Thymus (tissue), 11 donors: ENCODE measurements at regions not wholly inside any gene's neighbourhood (a gene's known extent, or its start where the extent isn't known, plus 50 kb on each side); places are given as distances from the start of the nearest gene placed in this dataset.

Experiments used
- DNase-seq, 9 donors: peaks; one replicate each; pipeline ENCODE4 v3.0.0-alpha.2; 2013; ENCODE audit warnings: low spot score in 9 of 9, low read depth in 6 of 9, missing footprints in 1 of 9
- H3K27ac ChIP-seq, 2 donors: one replicate each; pipeline ENCODE4 v1.5.1; 2013; ENCODE audit warnings: control low read depth in 1 of 2, low read depth in 1 of 2, low read length in 1 of 2, mild to moderate bottlenecking in 1 of 2, moderate library complexity in 1 of 2
- H3K27me3 ChIP-seq, 2 donors: one replicate each; pipeline ENCODE4 v1.5.1; 2013; ENCODE audit warnings: low read length in 1 of 2; ENCODE audit not compliant: control insufficient read depth in 2 of 2, insufficient read depth in 1 of 2
- H3K36me3 ChIP-seq, 2 donors: one replicate each; pipeline ENCODE4 v1.5.1; 2013; ENCODE audit warnings: low read length in 1 of 2, mild to moderate bottlenecking in 1 of 2, moderate library complexity in 1 of 2; ENCODE audit not compliant: control insufficient read depth in 2 of 2, insufficient read depth in 2 of 2
- H3K4me1 ChIP-seq, 2 donors: one replicate each; pipeline ENCODE4 v1.5.1; 2013; ENCODE audit warnings: low read length in 2 of 2; ENCODE audit not compliant: control insufficient read depth in 2 of 2, insufficient read depth in 2 of 2
- H3K4me3 ChIP-seq, 2 donors: one replicate each; pipeline ENCODE4 v1.5.1; 2013; ENCODE audit warnings: low read length in 2 of 2, control low read depth in 1 of 2, mild to moderate bottlenecking in 1 of 2
- H3K9me3 ChIP-seq, 2 donors: one replicate each; pipeline ENCODE4 v1.5.1; 2013; ENCODE audit warnings: low read length in 1 of 2, mild to moderate bottlenecking in 1 of 2; ENCODE audit not compliant: control insufficient read depth in 2 of 2, insufficient read depth in 1 of 2
- WGBS: extraction: QIAGEN DNeasy Blood & Tissue Kit; methylation state at CpG from one replicate; pipeline ENCODE4 v1.1.7; 2013; 5-methylcytosine and 5-hydroxymethylcytosine counted together
- donor health status: healthy.

DNA sequence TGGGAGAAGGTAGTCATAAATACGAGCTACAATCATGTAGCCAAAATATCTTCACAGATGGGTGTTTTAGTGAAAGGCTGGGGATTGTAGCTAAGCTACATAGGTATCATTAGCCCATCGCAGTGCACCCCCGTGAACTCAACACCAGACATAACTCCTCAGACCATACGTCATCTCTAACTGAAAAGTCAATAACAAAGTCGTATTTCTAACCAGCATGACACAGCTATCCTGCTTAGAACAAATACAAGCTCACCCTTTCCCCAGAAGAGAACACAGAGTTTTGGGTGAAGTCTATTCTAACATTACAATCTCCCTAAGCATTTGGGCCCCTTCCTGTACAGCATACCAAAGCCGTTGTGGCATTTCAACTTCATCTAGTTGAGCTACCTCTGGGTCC is 636.6 kb upstream of the DPP6 start:
- Histone ChIP-seq H3K36me3 (no peaks in the 10 kb centered on the region), H3K27ac (no peak overlapping the region), H3K4me3 (no peak overlapping the region), H3K9me3 (peaks cover 0 to 22% of the 10 kb centered on the region in 2 donors), H3K4me1 (no peaks in the 10 kb centered on the region), H3K27me3 (no peaks in the 10 kb centered on the region)
- 84% methylated on average over 6 of the region's 6 CpGs for WGBS
- no peak for DNase-seq

DNA sequence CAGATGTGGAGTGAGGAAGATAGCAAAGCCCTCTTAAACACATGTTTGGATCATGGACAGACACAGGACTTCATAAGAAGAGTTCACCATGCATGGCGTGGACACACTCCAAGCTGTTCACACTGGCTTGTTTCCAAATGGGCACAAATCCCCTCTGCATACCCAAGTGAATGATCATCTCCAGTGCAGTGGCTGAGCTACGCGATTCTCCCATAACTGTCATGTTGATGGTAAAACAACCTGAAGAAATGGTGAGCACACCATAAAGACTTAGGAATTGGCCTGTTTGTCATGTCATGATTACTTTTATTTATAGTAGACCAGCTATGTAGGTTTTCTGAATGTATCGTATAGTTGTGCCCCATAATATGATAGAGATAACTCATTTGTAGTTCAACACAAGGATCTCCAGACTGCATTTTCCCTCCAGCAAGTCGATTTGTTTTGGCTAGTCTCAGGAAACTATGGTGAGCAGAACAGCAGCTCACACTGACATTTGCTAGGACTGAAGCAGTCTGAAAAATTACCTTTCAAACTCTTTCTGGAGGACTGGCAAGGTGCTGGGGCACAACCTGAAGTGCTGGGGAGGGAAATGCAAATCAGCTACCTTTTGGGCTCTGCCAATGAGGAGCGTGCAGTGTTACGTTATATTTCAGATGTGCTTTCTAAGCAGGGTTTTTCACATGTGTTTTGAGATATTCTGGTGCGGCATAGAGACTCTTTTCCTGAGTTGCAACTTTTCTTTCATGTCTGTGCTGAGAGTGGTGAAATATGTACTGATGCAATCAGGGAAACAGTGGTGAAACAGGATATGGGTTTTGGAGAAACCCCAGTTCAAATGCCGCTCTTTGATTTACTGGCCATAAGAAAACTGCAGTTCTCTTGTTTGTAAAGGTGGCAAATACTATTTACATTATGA is 629.6 kb upstream of the DPP6 start:
- no peak overlapping the region for H3K4me3 ChIP-seq
- WGBS, result 49% methylated on average over 9 of the region's 9 CpGs
- no peaks in the 10 kb centered on the region for H3K4me1 ChIP-seq
- H3K9me3 ChIP-seq, result peaks cover 0 to 5% of the 10 kb centered on the region in 2 donors
- H3K27ac ChIP-seq, result no peak overlapping the region
- DNase-seq, result no peak
- no peaks in the 10 kb centered on the region for H3K27me3 ChIP-seq
- no peaks in the 10 kb centered on the region for H3K36me3 ChIP-seq

DNA sequence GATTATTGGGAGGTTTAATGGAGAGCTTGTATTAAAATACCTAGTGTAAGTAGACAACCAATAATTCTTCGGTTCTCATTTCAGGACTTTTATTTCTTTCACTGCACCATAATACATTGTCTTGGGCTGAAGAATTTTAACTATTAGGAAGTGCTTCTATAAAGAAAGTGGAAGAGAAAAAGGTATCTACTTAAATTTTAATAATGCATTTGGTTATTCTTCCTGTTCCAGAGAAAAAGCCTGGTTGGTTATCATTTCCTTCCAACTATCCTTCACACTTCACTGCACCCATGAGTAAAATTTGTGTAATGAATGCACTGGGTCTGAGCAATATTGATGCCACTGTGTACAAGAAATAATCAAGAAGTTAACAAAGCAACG is 629.0 kb upstream of the DPP6 start:
- Histone ChIP-seq H3K27ac (no peak overlapping the region), H3K27me3 (no peaks in the 10 kb centered on the region), H3K36me3 (no peaks in the 10 kb centered on the region), H3K4me1 (no peaks in the 10 kb centered on the region), H3K4me3 (no peak overlapping the region), H3K9me3 (peaks cover 0 to 5% of the 10 kb centered on the region in 2 donors)
- DNase-seq, result no peak
- WGBS, result 92% methylated on average over 2 of the region's 2 CpGs

DNA sequence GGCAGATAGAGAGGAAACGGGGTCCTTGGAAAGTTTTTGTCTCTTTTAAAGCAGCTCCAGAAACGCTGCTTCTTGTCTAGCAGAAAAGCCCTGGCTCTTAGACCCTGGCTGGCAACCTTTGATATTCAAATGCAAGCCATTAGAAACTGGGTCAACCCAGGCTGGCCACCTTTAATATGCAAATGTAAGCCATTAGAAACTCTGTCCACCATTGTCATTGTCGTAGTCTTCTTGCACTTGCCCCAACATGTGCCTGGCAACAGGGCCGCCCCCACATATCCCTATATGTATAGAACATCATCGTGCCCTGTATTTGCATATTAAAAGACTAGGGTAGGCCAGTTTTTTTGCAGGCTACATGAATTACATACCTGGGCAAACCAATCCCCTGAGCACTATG is 621.3 kb upstream of the DPP6 start:
- 73% methylated on average over 5 of the region's 5 CpGs for WGBS
- peaks cover 2 to 4% of the 10 kb centered on the region in 2 donors for H3K9me3 ChIP-seq
- H3K4me1 ChIP-seq, result no peaks in the 10 kb centered on the region

DNA sequence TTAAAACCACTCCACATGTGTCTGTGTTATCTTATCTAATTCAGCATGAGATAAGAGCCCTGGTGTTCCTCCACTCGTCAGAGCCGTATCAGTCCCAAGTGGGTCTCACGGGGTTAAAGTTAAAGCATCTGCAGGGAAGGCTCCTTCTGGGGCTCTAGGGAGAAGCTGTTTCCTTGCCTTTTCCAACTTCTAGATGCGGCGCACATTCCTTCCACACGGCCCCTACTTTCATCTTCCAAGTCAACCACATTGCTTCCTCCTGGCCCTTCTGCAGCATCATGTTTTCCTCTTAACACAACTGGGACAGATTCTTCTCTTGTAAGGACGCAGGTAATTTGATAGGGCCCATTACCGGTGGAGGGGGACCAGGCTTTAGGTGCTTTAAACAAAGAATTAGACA is 620.1 kb upstream of the DPP6 start:
- no peak overlapping the region for H3K27ac ChIP-seq
- DNase-seq, result no peak
- no peaks in the 10 kb centered on the region for H3K4me1 ChIP-seq
- WGBS, result 60% methylated on average over 8 of the region's 8 CpGs
- H3K4me3 ChIP-seq, result no peak overlapping the region
- no peaks in the 10 kb centered on the region for H3K27me3 ChIP-seq
- no peaks in the 10 kb centered on the region for H3K36me3 ChIP-seq
- peaks cover 0 to 2% of the 10 kb centered on the region in 2 donors for H3K9me3 ChIP-seq

More for the DNA sequence above, 621.3 kb upstream of the DPP6 start:
- H3K36me3 ChIP-seq, result no peaks in the 10 kb centered on the region
- H3K4me3 ChIP-seq, result no peak overlapping the region
- no peak overlapping the region for H3K27ac ChIP-seq
- no peak for DNase-seq
- H3K27me3 ChIP-seq, result no peaks in the 10 kb centered on the region

GRCh38 chr7:153433223-153433622 is 619.0 kb upstream of the DPP6 start:
- peaks cover 0 to 2% of the 10 kb centered on the region in 2 donors for H3K9me3 ChIP-seq
- no peaks in the 10 kb centered on the region for H3K36me3 ChIP-seq
- WGBS, result 94% methylated on average over 8 of the region's 8 CpGs
- no peak overlapping the region for H3K4me3 ChIP-seq
- no peaks in the 10 kb centered on the region for H3K4me1 ChIP-seq
- H3K27me3 ChIP-seq, result no peaks in the 10 kb centered on the region
- H3K27ac ChIP-seq, result no peak overlapping the region
- no peak for DNase-seq

- 56% methylated on average over 5 of the region's 5 CpGs for WGBS
- Histone ChIP-seq H3K4me1 (peaks cover 0 to 2% of the 10 kb centered on the region in 2 donors), H3K36me3 (no peaks in the 10 kb centered on the region), H3K9me3 (no peaks in the 10 kb centered on the region), H3K27ac (no peak overlapping the region), H3K27me3 (no peaks in the 10 kb centered on the region), H3K4me3 (no peak overlapping the region)
- DNase-seq, result no peak
These were observed 611.5 kb upstream of the DPP6 start for GRCh38 chr7:153440715-153441114.

GRCh38 chr7:153443032-153443701 is 609.0 kb upstream of the DPP6 start:
- no peak overlapping the region for H3K4me3 ChIP-seq
- WGBS, result 73% methylated on average over 7 of the region's 7 CpGs

GRCh38 chr7:153444641-153445040 is 607.6 kb upstream of the DPP6 start:
- peak overlapping the region in 1 of 2 donors; percentile 24 for H3K27ac ChIP-seq
- WGBS, result 90% methylated on average over 8 of the region's 8 CpGs
- H3K9me3 ChIP-seq, result no peaks in the 10 kb centered on the region
- H3K4me3 ChIP-seq, result no peak overlapping the region
- no peaks in the 10 kb centered on the region for H3K36me3 ChIP-seq
- DNase-seq, result peak in 1 of 9 donors; percentile 10
- H3K4me1 ChIP-seq, result peaks cover 0 to 2% of the 10 kb centered on the region in 2 donors
- H3K27me3 ChIP-seq, result no peaks in the 10 kb centered on the region

More at GRCh38 chr7:153443032-153443701, 609.0 kb upstream of the DPP6 start:
- no peak for DNase-seq
- H3K36me3 ChIP-seq, result no peaks in the 10 kb centered on the region
- no peak overlapping the region for H3K27ac ChIP-seq
- no peaks in the 10 kb centered on the region for H3K9me3 ChIP-seq
- peaks cover 0 to 2% of the 10 kb centered on the region in 2 donors for H3K4me1 ChIP-seq
- H3K27me3 ChIP-seq, result no peaks in the 10 kb centered on the region
